ENCODE measurements at regions not wholly inside any gene's neighbourhood (a gene's known extent, or its start where the extent isn't known, plus 50 kb on each side); places are given as distances from the start of the nearest gene placed in this dataset.

GRCh38 chr16:72301523-72302236 is 129.7 kb upstream of the PMFBP1 start:
- TF ChIP-seq, protein P1, sequence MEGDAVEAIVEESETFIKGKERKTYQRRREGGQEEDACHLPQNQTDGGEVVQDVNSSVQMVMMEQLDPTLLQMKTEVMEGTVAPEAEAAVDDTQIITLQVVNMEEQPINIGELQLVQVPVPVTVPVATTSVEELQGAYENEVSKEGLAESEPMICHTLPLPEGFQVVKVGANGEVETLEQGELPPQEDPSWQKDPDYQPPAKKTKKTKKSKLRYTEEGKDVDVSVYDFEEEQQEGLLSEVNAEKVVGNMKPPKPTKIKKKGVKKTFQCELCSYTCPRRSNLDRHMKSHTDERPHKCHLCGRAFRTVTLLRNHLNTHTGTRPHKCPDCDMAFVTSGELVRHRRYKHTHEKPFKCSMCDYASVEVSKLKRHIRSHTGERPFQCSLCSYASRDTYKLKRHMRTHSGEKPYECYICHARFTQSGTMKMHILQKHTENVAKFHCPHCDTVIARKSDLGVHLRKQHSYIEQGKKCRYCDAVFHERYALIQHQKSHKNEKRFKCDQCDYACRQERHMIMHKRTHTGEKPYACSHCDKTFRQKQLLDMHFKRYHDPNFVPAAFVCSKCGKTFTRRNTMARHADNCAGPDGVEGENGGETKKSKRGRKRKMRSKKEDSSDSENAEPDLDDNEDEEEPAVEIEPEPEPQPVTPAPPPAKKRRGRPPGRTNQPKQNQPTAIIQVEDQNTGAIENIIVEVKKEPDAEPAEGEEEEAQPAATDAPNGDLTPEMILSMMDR (IDR thresholded peaks at IDR 0.05; ENCODE audit: control extremely low read depth in 1 of 3, insufficient read depth in 1 of 3, low read depth in 1 of 3, low read length in 3 of 3): no peak
- TF ChIP-seq TBP (IDR thresholded peaks at IDR 0.05; ENCODE audit: low read depth, low read length): no peak
- no peak for TF ChIP-seq CHD2 (IDR thresholded peaks at IDR 0.05; ENCODE audit: low read length)
- no peak for TF ChIP-seq ZNF274 (IDR thresholded peaks at IDR 0.05; ENCODE audit: borderline replicate concordance, extremely low read depth, low read length)
- TF ChIP-seq CBX5 (IDR thresholded peaks at IDR 0.05; ENCODE audit: low read depth, low read length): no peak
- TF ChIP-seq EZH2 (IDR thresholded peaks at IDR 0.05; ENCODE audit: low read depth, low read length, severe bottlenecking): no peak
- TF ChIP-seq SP2 (IDR thresholded peaks at IDR 0.05; ENCODE audit: low read length): no peak
- no peak for TF ChIP-seq POLR2A (IDR thresholded peaks at IDR 0.05; ENCODE audit: control extremely low read depth in 1 of 2, low read depth in 2 of 2, low read length in 2 of 2)
- TF ChIP-seq, protein P2, sequence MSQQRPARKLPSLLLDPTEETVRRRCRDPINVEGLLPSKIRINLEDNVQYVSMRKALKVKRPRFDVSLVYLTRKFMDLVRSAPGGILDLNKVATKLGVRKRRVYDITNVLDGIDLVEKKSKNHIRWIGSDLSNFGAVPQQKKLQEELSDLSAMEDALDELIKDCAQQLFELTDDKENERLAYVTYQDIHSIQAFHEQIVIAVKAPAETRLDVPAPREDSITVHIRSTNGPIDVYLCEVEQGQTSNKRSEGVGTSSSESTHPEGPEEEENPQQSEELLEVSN (IDR thresholded peaks at IDR 0.05): no peak
- TF ChIP-seq POU5F1 (IDR thresholded peaks at IDR 0.05; ENCODE audit: low read depth, low read length): no peak
- TF ChIP-seq SP1 (IDR thresholded peaks at IDR 0.05; ENCODE audit: low read depth, low read length): no peak
- no peak for TF ChIP-seq CREB1 (IDR thresholded peaks at IDR 0.05)
